ENCODE measurements at regions not wholly inside any gene's neighbourhood (a gene's known extent, or its start where the extent isn't known, plus 50 kb on each side); places are given as distances from the start of the nearest gene placed in this dataset.

DNA sequence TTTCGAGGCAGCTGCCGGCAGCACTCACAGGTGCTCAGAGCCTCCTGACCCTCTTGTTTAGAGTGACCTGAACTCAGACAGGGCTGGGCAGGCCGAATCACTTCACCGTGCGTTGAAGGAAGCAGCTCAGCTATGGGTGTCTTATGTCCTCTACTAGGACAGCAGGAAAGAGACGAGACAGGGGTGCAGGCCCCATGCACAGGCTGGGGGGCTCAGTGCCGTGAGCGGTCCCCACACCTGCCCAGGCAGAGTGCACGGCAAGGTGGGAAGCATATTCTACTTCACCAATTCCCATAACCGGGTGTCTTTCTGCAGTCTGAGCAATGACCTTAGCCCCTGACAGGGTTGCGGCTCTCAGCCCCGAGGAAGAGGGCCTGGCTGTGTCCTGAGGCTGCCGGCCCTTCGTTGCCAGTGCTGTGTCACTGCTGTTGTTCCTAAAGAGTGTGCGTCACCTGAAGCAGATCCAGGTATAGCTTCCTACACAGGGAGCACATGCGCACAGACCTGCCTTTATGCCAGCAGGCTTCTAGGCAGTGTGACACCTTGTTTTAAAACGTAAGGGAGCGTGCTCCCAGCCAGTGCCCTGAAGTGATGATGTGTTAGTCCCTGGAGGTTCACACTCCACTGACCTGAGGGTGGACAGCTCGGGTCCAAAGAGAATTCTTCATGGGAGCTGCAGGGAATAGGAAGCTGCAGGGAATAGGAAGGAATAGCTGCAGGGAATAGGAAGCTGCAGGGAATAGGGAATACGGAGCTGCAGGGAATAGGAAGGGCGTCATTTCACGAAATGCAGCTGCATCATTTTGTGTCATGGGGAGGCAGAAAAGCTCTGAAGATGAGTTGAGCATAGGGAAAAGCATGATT, 207.9 kb upstream of the SALL3 start:
- TF ChIP-seq, protein P1, sequence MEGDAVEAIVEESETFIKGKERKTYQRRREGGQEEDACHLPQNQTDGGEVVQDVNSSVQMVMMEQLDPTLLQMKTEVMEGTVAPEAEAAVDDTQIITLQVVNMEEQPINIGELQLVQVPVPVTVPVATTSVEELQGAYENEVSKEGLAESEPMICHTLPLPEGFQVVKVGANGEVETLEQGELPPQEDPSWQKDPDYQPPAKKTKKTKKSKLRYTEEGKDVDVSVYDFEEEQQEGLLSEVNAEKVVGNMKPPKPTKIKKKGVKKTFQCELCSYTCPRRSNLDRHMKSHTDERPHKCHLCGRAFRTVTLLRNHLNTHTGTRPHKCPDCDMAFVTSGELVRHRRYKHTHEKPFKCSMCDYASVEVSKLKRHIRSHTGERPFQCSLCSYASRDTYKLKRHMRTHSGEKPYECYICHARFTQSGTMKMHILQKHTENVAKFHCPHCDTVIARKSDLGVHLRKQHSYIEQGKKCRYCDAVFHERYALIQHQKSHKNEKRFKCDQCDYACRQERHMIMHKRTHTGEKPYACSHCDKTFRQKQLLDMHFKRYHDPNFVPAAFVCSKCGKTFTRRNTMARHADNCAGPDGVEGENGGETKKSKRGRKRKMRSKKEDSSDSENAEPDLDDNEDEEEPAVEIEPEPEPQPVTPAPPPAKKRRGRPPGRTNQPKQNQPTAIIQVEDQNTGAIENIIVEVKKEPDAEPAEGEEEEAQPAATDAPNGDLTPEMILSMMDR (IDR thresholded peaks at IDR 0.05 in 8 of 11, conservative IDR thresholded peaks at IDR 0.05 in 3 of 11), result no peak
- TF ChIP-seq POLR2A (IDR thresholded peaks at IDR 0.05), result no peak

Data from spleen (tissue), 7 donors.